ENCODE measurements at regions not wholly inside any gene's neighbourhood (a gene's known extent, or its start where the extent isn't known, plus 50 kb on each side); places are given as distances from the start of the nearest gene placed in this dataset.

DNA sequence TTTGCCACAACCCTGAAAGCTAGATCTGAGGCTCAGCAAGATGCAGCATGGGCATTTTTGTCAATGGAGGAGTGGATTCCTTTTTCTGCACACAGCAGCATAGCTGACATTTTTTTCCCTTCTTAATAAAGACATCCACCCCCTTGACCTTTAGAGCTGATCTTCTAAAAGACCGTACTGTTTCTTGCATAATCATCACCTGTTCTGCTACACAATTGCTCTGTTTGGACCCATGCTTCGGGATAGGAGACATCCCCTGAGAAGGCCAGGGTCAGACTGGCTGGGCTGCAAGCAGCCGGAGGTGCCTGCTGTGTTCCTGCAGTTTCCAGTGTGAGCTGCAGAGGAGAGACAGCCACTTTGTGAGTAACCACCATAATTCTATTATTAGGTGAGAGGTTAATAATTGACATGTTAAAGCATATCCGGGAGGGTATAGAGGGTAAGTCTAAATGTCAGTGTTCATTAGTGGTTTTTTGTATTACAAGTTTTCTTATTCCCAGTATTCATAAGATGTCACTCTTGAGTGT, 108.5 kb upstream of the C1QTNF9B start:
- POLR2A ChIA-PET = no interaction called here
- CTCF ChIA-PET = no interaction called here

DNA sequence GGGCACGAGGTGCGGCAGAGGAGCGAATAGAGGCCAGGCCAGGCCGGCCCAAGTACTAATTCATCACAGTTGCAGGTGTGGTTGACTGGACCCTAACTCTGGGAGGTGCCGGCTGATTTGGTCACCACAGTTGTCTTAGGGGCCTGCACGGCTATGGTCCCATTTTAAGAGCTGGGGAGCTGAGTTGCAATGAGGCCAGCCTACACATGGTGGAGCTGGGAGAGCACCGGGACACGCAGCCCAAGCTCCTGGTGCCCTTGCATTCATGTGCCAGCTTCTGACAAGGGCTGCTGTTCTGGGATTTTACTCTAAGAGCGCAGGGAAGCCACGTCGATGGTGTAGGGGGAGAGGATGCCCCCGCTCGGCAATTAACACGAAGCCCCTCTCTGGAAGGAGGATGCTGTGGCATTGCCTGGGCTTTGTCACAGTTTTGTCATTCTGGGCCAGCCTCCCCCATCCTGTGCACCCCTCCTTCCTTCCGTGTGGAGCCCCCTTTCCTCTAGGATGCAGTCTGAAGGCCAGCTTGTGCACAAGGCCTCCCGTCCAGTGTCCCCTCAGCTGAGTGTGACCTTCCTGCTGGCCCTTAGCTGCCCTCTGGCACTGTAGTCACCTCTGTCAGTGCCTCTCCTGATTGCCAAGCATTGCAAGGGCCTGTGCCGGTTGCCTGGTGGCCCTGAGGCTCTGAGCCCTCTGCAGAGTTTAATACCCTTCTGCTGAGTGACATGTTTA, 109.4 kb upstream of the C1QTNF9B start:
- CTCF ChIA-PET = no interaction called here

DNA sequence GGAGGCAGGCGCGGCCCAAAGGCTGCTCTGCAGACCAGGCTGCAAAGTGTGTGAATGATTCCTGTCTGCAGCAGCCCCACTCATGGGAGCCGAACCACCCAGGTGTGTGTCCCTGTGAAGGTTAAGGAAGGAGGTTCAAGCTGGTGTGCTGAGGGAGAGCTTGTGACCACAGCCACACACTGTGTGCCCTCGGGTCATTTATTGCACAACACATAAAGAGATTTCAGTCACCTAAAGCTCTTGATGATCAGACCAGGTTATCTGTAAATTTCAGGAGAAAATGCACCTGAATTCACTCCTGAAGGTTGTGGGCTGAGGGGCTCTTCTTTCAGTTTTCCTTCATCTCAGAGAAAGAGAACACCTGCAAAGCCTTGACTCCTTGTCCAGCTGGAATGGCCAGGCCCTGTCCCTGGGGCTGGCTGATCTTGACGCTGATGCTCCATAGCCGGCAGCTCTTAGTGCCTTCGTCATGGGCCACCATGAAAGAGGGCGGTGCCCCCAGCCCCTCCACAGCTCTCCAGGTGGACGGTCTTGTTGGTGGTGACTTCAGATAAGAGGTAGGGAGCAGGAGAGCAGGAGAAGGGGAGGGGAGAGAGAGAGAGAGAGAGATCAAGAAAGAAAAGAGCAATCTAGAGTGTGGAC, 110.8 kb upstream of the C1QTNF9B start:
- CTCF ChIA-PET = no interaction called here

More for the DNA sequence above, 109.4 kb upstream of the C1QTNF9B start:
- POLR2A ChIA-PET = no interaction called here

DNA sequence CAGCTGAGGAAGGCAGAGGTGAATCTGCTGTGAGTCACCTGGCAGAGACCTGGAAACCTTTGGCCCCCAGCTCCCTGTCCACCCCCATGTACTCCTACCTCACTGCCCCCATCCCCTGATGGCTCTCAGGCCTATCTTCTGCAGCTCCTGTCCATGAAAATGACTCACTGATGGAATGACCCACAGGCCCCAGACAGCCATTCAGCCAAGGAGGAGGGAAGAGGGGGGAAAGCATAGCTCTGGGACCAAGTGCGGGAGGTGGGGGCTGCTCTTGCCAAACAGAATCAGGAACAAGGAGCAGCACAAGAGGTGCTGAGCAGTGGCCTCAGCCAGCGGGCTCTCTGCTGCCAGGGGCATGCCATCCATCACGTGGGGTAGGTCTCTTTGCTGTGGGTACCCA, 111.4 kb upstream of the C1QTNF9B start:
- CTCF ChIA-PET = no interaction called here
- POLR2A ChIA-PET = no interaction called here

More for the DNA sequence above, 110.8 kb upstream of the C1QTNF9B start:
- POLR2A ChIA-PET = no interaction called here

DNA sequence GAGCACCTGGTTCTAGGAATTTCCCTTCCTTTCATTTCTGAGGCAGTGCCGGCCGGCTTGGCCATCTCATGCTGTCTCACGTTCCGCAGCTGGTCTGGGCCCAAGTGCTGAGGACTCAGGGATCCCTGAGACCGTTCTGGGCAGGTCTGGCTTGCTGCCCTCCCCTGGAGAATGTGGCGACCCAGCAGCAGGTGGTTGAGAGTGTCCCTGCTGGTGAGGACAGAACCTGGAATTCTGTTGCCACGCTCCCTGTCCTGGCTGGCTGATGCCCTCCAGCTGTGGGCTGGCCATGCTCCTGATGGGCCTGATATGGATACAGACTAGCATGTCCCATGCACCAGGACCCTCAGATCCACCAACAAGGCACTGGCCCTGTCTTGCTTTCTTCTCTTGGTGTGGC, 114.0 kb upstream of the C1QTNF9B start:
- POLR2A ChIA-PET = no interaction called here
- CTCF ChIA-PET = no interaction called here

DNA sequence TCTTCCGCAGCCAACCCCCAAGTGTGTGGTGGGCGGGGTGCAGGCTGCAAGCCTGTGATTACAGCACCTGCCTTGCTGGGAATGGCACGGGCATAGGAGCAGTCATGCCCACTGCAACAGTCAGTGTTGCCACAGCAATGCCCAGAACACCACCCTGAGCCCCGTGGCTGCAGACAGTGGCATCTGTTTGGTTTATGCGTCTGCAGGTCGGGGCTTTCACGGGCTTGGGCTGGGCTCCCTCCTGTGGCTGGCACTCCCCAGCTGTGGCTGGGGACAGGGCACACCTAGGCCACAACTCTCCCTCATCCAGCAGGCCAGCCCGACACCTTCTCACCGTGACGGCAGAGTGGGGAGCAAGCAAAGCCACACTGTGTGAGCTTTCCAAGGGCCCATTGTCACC, 115.3 kb upstream of the C1QTNF9B start:
- CTCF ChIA-PET = no interaction called here
- POLR2A ChIA-PET = no interaction called here

DNA sequence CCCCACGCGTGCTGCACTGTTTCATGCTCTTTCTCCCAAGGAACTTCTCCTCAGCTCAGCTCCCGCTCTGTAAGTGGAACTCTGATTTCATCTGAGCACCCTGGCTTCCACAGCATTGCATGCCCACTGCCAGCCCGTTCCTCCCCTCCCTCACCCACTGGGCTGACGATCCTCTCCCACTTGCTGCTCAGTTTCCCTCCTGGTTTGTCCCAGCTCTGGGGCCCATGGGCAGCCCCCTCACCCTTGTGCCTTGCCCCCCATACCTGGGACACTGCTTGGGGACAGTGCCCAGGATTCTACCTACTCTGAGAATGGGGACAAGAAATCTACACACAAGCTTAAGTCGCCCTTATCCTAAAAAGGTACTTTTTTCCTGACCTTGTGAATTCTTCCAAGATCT, 115.9 kb upstream of the C1QTNF9B start:
- POLR2A ChIA-PET = no interaction called here
- CTCF ChIA-PET = interaction anchor here (0.6 kb wide), 1 partner anchor 1289 kb away, joined by 4 read pairs; no protein-coding TSS in a partner anchor

DNA sequence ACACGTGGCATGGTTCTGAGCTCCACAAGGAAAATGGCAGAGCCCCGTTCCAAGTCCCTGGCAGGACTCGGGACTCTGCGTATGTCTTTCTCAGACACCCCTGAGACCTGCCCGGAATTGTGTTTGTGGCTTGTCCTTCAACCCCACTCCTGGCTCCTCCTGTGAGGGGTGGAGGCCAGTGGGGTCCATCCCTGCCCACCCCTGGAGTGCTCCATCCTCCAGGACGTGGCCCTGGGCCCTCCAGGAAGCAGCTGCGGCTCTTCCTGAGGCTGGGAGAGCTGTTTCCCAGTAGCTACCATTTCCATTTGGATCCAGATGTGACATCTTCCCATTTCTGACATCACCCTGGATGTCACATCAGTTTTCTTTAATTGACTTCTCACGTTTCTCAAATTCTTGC, 118.7 kb upstream of the C1QTNF9B start:
- ChIA-PET POLR2A (no interaction called here), CTCF (interaction anchor here (1.2 kb wide), 1 partner anchor 213 kb away, joined by 3 read pairs; no protein-coding TSS in a partner anchor)

DNA sequence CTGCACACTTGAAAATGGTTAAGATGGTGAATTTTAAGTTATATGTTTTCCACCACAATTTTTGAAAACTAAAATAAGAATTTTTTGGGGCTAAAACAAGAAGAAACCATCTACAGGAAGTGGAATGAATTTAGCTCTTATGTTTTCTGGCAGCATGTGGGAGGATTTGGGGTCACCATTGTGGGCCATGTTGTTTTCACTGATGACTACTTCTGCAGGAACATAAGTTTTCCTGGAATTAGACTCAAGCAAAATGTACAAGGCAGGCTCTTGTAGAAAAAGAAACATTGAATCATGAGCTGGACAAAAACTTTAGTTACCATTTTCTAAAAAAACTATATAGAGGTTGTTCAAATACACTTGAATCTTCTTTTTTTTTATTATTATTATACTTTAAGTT, 125.3 kb upstream of the C1QTNF9B start:
- POLR2A ChIA-PET = interaction anchor here (1.2 kb wide), 1 partner anchor 138 kb away, joined by 5 read pairs; the partner anchor contains the start of gene SPATA13
- CTCF ChIA-PET = interaction anchor here (0.7 to 2.0 kb wide), 4 partner anchors 79 to 335 kb away, joined by 3 to 5 read pairs (median 4); no protein-coding TSS in a partner anchor

DNA sequence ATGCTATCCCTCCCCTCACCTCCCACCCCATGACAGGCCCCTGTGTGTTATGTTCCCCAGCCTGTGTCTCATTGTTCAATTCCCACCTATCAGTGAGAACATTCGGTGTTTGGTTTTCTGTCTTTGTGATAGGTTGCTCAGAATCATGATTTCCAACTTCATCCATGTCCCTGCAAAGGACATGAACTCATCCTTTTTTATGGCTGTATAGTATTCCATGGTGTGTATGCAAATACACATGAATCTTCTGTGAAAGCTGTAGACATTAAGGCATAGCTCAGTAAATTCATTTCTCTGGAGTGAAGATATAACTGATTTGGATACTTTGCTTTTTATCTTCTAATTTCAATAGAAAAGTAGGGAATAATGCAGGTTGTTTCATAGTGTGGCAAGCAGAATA, 125.8 kb upstream of the C1QTNF9B start:
- POLR2A ChIA-PET = interaction anchor here (1.2 kb wide), 1 partner anchor 138 kb away, joined by 5 read pairs; the partner anchor contains the start of gene SPATA13
- CTCF ChIA-PET = interaction anchor here (1.1 to 2.0 kb wide), 3 partner anchors 79 to 334 kb away, joined by 3 to 5 read pairs (median 4); no protein-coding TSS in a partner anchor

DNA sequence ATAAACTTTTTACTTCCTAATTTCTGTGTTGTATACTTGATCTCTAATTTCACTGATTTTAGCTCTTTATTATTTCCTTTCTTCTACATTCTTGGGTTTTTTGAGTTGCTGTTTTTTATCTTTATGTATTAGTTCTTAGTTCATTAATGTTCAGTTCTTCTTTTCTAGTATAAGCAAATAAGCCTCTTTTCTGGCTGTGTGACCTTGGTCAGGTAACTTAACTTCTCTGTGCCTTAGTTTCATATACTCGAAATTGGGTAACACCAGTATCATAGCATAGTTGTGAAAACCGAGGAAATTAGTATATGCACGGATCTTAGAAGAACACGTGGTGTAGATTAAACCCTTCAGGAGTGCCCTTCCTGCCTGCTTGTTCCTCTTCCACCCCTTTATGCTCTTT, 130.2 kb upstream of the C1QTNF9B start:
- ChIA-PET CTCF (no interaction called here), POLR2A (no interaction called here)

DNA sequence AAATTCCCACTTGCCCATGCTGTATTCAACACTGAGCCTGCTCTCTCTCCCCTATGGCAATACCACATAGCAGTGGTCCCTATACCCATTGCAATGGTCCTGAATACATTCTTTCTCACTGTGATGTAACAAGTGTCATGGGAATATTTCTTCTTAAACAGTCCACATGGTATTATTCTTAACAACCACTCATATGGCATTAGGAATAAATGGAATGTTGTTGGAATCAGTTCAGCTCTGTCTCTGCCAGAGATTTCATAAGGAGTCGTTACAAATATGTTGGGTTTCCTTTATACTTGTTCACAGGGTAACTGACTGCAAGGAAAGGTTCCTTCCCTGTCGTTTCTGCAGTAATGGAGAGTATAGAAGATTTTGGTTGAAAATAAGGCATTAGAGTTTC, 128.3 kb upstream of the SPATA13 start:
- CTCF ChIA-PET = no interaction called here

DNA sequence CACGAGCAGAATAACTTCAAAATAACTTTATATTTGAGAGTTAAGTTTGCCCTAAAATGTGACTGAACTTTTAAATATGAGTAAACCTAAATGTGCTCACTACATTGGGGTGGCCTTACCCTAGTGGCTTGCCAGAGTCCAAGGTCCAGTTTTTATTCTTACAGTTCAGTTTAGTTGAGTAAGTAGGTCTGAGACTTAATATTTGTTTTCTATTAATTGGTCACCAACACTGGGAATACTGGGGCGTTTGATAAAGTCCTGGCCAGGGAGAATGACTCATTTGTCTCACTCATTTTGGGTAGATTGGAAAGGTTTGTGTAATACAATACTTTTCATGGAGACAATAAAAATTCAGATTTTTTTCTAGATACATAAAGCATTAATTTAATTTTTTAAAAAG, 127.8 kb upstream of the SPATA13 start:
- ChIA-PET POLR2A (no interaction called here), CTCF (interaction anchor here (1.2 kb wide), 1 partner anchor 191 kb away, joined by 3 read pairs; no protein-coding TSS in a partner anchor)

More for the DNA sequence above, 128.3 kb upstream of the SPATA13 start:
- POLR2A ChIA-PET = no interaction called here

DNA sequence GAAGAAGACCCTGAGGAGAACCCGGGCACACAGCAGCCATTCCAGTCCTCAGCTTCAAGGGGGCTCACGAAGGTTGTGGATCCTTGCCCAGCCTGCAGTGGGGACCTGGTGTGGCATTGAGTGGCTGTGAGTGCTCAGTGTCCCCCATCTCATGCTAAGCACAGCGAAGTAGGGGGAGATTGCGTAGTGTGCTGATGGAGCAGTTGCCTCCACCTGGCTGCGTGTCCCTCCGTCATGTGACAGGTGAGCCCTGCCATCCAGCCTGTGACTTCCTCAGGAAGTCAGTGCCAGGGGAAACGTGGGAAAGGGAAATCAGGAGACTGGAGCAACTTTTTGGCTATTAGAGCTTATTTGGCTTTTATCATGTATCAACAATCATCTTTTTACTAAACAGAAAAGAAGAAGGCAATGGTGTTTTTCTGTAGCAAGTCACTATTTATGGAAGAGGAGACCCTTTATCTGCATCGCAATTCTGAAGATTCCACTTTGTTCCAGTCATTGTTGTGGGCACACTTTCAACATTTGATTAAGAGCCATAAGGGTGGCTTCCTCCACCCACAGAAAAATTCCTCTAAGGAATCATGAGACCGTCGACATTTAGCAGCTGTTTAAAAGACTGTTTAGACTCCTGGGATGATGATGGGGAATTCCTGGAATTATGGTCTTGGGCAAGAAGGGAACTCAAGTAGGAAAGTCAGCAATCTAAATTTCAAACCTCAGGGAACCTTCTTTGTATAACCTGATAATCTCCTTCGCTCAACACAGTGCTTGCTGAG, 126.8 kb upstream of the SPATA13 start:
- ChIA-PET POLR2A (no interaction called here), CTCF (interaction anchor here (0.6 to 1.2 kb wide), 2 partner anchors 190 to 237 kb away, joined by 3 read pairs; no protein-coding TSS in a partner anchor)

DNA sequence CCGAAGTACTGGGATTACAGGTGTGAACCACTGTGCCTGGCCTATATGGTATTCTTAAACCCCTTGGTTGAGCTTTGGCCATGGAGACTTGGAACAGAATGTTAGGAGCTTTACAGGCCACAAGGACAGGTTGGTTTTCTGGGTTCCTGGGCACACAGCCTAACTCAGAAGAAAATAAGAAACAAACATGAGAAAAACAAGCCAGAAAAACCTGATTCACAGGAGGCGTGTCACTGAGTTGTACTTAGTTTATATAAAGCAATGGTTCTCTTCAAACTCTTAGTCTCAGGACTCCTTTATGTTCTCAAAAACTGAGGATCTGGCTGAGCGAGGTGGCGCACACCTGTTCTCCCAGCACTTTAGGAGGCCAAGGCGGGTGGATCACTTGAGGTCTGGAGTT, 125.1 kb upstream of the SPATA13 start:
- POLR2A ChIA-PET = no interaction called here
- CTCF ChIA-PET = interaction anchor here (0.9 kb wide), 1 partner anchor 10 kb away, joined by 3 read pairs; no protein-coding TSS in a partner anchor

DNA sequence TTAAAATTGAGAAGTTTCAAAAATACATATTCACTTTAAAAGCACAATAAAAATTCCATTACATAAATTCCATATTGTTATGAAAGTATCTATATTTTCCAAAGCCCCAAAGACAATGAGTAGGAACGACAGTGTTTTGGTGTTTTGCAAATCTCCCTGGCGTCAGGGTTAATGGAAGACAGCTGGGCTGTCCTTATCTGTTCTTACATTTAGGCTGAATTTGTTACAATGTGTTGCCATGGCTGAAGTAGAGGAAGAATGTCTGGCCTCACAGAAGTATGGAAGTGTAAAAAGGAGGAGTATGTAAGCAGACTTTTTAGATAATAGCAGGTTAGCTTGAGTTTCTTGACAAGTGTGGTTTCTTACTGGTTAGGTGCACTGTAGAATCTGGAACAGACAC, 124.4 kb upstream of the SPATA13 start:
- POLR2A ChIA-PET = no interaction called here

DNA sequence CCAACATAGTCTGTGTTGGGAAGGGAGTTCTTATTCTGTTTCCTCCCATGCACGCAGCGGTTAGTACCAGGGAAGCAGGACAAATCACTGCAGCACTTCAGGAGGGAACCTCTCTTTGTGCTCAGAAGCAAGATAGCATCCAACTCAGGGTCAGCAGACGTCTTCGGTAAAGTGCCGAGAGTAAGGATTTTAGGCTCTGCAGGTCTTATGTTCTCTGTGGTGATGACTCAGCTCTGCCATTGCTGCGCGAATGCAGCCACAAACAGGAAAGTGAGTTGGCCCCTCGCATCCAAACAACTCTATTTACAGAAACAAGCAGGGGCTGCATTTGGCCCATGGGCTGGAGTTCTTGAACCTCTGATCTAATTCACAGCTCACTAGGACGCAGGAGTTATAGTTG, 122.1 kb upstream of the SPATA13 start:
- POLR2A ChIA-PET = no interaction called here
- CTCF ChIA-PET = no interaction called here

More for the DNA sequence above, 124.4 kb upstream of the SPATA13 start:
- CTCF ChIA-PET = no interaction called here

DNA sequence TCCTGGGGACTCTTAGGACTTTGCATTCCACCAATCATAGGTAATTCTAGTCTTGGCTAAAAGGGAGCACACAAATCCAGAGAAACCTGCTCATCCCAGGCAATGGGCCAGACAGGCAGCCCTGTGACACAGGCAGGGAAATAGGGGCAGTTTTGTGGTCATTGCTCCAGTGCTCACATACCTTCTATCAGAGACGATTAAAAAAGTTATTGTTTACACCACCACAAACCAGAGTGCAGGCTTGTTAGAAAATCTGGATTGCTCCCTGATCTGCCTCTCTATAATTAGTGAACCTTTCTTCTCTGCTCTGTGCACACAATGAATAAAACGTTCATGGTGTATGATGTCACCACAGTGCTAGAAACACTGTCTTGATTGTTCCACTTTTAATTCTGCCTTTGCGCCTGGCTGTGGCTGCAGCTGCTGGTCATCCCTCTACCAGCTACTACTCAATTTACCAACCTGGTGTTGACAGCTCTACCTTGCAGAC, 121.6 kb upstream of the SPATA13 start:
- POLR2A ChIA-PET = no interaction called here
- CTCF ChIA-PET = no interaction called here

DNA sequence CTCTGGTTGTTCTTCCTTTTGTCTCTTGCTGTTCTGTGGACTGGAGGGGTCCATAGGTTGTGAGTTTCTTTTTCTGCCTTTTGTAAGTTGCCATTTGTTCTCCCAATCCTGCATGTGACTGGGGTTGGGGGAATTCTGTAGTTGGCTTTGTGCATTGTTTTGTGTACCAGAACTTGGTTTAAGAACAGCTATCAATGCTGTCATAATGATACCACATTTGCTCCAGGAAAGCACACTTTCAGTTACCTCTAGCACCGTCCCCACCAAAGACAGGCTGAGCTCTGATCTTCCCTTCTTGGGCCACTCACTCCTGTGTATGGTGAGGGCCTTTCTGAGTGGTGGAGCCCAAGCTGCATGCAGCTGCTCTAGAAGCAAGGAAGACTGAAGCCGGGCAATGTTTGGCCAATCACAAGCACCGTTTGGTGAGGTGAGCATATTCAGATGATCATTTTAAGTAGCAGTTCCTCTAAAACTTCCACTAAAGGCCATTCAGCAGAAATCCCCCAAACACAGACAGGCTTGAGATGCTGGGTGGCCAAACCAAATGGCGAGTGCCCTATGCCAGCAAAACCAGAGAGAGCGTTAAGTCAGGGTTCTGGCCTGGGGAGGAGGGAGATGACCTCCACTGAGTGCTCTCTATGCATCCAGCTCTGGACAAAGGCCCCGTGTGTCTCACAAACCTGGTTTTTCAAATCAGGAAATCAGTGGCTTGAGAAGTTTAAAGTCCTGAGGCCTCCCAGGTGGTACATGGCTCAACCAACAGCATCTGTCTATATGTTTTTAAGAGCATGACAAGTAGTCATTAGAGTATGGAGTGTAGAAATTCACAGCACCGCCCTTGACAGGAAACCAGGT, 120.7 kb upstream of the SPATA13 start:
- CTCF ChIA-PET = no interaction called here
- POLR2A ChIA-PET = no interaction called here

Data from activated CD8-positive, alpha-beta memory T cell treated with anti-CD3 and anti-CD28 coated beads for 36 hours (primary cell).